Stimulated activated naive CD8-positive, alpha-beta T cell treated with anti-CD3 and anti-CD28 coated beads, Interleukin-15, amount 100 ng/mL, for 72 hours (primary cell): ENCODE measurements at regions not wholly inside any gene's neighbourhood (a gene's known extent, or its start where the extent isn't known, plus 50 kb on each side); places are given as distances from the start of the nearest gene placed in this dataset.
"Not testable (repeated sequence)": the region's sequence is repeated elsewhere in the genome, so short reads cannot be mapped to it uniquely, and the experiment has no call there.

Experiments used
- ATAC-seq: fragments of 150-1000 bp; cut with Tn5 transposase; 2 replicates; pipeline ENCODE4 v1.10.0; 2021; ENCODE audit warnings: mild to moderate bottlenecking, moderate library complexity
- DNase-seq, 2 donors: peaks; one replicate each; pipeline ENCODE4 v3.0.0; 2021 to 2022
- H3K27ac Mint-ChIP-seq, 2 donors: one replicate each; pipeline ENCODE4 v1.8.0; 2022; ENCODE audit warnings: mild to moderate bottlenecking in 2 of 2, mixed read lengths in 2 of 2, moderate library complexity in 2 of 2
- H3K27me3 Mint-ChIP-seq: one replicate; pipeline ENCODE4 v1.8.0; 2022; ENCODE audit warnings: mixed read lengths
- H3K4me1 Mint-ChIP-seq: one replicate; pipeline ENCODE4 v1.8.0; 2022; ENCODE audit warnings: mild to moderate bottlenecking, mixed read lengths
- H3K4me3 Mint-ChIP-seq, 2 donors: one replicate each; pipeline ENCODE4 v1.8.0; 2022; ENCODE audit warnings: mild to moderate bottlenecking in 2 of 2, mixed read lengths in 2 of 2, moderate library complexity in 1 of 2
- H3K9me3 Mint-ChIP-seq, 2 donors: one replicate each; pipeline ENCODE4 v1.8.0; 2022; ENCODE audit warnings: mixed read lengths in 2 of 2

DNA sequence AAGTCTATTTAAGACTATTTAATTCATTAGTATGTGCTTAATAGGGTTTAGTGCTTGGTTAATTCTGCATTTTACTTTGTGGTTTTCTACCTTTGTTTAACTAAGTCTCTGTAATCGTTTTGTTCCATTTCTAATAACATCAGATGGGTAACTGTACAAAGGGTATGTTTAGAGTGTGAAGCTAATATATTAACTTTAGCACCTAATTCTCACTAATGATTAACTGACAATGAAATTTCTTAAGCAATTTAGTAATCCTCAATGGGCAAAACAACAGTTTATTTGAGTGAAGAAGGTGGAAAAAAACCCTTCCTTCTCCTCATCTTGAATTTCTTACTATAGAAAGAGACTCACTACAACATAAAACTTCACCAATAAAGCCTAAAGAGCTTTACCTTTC is 448.1 kb upstream of the MIR17HG start:
- Mint-ChIP-seq H3K4me1 (no peaks in the 10 kb centered on the region), H3K4me3 (no peak overlapping the region), H3K27ac (no peak overlapping the region), H3K27me3 (no peaks in the 10 kb centered on the region), H3K9me3 (peaks cover 6 to 11% of the 10 kb centered on the region in 2 donors)
- DNase-seq (no peak), ATAC-seq (no peak)

- no peak for ATAC-seq
- H3K9me3 Mint-ChIP-seq: peaks cover 17 to 29% of the 10 kb centered on the region in 2 donors
- H3K4me3 Mint-ChIP-seq: no peak overlapping the region
- H3K27me3 Mint-ChIP-seq: no peaks in the 10 kb centered on the region
- no peak for DNase-seq
- no peaks in the 10 kb centered on the region for H3K4me1 Mint-ChIP-seq
- no peak overlapping the region for H3K27ac Mint-ChIP-seq
Observed at GRCh38 chr13:90902255-90902654, 445.2 kb upstream of the MIR17HG start.

DNA sequence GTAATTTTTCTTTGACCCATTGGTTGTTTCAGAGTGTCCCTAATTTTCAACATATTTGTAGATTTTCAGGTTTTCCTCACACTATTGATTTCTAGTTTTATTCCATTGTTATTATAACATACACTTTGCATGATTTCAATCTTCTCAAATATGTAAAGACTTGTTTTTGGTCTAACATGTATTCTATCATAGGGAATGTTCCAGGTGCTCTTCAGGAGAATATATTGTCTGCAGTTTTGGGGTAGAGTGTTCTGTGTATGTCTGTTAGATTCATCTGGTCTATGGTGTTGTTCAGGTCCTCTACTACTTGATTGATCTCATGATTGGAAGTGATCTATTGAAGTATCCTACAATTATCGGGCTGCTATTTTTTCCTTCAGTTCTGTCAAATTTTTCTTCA is 440.9 kb upstream of the MIR17HG start:
- Mint-ChIP-seq H3K27me3 (no peaks in the 10 kb centered on the region), H3K9me3 (peaks cover 21 to 28% of the 10 kb centered on the region in 2 donors), H3K4me3 (no peak overlapping the region), H3K4me1 (no peaks in the 10 kb centered on the region), H3K27ac (no peak overlapping the region)
- no peak for DNase-seq
- ATAC-seq: no peak

DNA sequence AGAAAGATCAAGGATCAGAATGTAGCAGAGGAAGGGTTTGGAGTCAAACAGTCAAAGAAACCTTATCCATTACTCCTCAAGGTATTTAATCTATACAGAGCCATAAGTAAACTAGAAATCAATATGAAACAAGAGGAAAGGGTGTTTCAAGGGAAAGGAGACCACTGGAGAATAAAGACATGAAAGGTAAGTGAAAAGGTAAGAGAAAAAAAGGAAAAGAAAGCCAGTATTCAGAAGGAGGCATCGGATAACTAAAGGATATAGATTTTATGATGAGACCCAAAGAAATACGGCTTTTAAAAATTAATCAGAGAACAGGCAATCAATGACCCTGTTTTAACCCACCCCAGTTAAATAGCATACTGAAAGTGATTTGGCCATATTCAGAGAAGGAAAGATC is 438.7 kb upstream of the MIR17HG start:
- no peak overlapping the region for H3K4me3 Mint-ChIP-seq
- ATAC-seq (no peak), DNase-seq (no peak)
- peaks cover 15 to 28% of the 10 kb centered on the region in 2 donors for H3K9me3 Mint-ChIP-seq
- no peaks in the 10 kb centered on the region for H3K27me3 Mint-ChIP-seq
- no peaks in the 10 kb centered on the region for H3K4me1 Mint-ChIP-seq
- no peak overlapping the region for H3K27ac Mint-ChIP-seq

GRCh38 chr13:90910018-90910639 is 437.4 kb upstream of the MIR17HG start:
- H3K27me3 Mint-ChIP-seq: no peaks in the 10 kb centered on the region
- peaks cover 14 to 25% of the 10 kb centered on the region in 2 donors for H3K9me3 Mint-ChIP-seq
- DNase-seq (no peak), ATAC-seq (no peak)
- H3K27ac Mint-ChIP-seq: no peak overlapping the region
- no peaks in the 10 kb centered on the region for H3K4me1 Mint-ChIP-seq
- no peak overlapping the region for H3K4me3 Mint-ChIP-seq

DNA sequence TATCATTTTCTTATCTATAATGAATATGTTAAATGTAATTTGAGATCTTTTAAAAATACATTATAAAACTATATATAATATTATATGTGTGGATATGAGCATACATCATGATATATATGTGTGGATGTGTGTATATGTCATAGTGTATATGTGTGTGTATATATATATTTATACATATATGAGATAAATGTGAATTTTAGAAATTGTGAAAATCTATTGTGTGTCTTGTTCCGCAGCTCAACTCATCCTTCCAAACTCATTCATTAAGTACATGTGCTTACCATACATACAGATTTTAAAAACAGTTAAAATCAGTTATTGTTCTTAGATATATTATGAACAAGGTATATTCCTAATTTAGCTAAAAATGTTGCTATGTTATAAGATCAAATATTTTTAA is 435.2 kb upstream of the MIR17HG start:
- no peak overlapping the region for H3K4me3 Mint-ChIP-seq
- no peak overlapping the region for H3K27ac Mint-ChIP-seq
- ATAC-seq (no peak), DNase-seq (no peak)
- no peaks in the 10 kb centered on the region for H3K27me3 Mint-ChIP-seq
- peaks cover 8 to 11% of the 10 kb centered on the region in 2 donors for H3K9me3 Mint-ChIP-seq
- H3K4me1 Mint-ChIP-seq: no peaks in the 10 kb centered on the region

- no peak for DNase-seq
- H3K9me3 Mint-ChIP-seq: peaks cover 0 to 16% of the 10 kb centered on the region in 2 donors
- no peak overlapping the region for H3K4me3 Mint-ChIP-seq
- H3K27me3 Mint-ChIP-seq: no peaks in the 10 kb centered on the region
- H3K4me1 Mint-ChIP-seq: no peaks in the 10 kb centered on the region
- H3K27ac Mint-ChIP-seq: no peak overlapping the region
- no peak for ATAC-seq
Observed at GRCh38 chr13:90918536-90918935, 429.0 kb upstream of the MIR17HG start.

DNA sequence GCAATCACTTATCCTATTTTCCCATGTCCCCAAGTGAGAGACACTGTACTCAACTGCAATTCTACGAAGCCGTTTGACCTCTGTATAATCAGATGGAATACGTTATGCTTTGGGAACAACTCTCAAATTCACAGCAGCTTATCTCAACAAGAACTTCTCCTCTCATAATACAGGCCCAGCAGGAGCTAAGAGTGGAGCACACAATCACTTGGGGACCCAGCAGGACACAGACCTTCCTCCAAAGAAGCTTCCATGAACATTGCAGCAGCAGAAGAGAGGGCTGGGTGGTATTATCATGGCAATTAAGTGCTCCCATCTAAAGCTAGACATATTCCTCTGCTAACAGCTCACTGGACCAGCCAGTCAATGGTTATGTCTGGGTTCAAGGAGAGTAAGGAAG is 428.3 kb upstream of the MIR17HG start:
- Mint-ChIP-seq H3K27ac (no peak overlapping the region), H3K27me3 (no peaks in the 10 kb centered on the region), H3K4me1 (no peaks in the 10 kb centered on the region), H3K4me3 (no peak overlapping the region), H3K9me3 (peaks cover 0 to 16% of the 10 kb centered on the region in 2 donors)
- DNase-seq (no peak), ATAC-seq (no peak)

- H3K4me3 Mint-ChIP-seq: no peak overlapping the region
- no peaks in the 10 kb centered on the region for H3K27me3 Mint-ChIP-seq
- H3K27ac Mint-ChIP-seq: no peak overlapping the region
- ATAC-seq (no peak), DNase-seq (no peak)
- peaks cover 11 to 14% of the 10 kb centered on the region in 2 donors for H3K9me3 Mint-ChIP-seq
- no peaks in the 10 kb centered on the region for H3K4me1 Mint-ChIP-seq
Observed at GRCh38 chr13:90926459-90926858, 421.0 kb upstream of the MIR17HG start.

- no peak for DNase-seq
- Mint-ChIP-seq H3K27me3 (no peaks in the 10 kb centered on the region), H3K4me3 (no peak overlapping the region), H3K9me3 (peaks cover 11 to 14% of the 10 kb centered on the region in 2 donors), H3K4me1 (no peaks in the 10 kb centered on the region), H3K27ac (no peak overlapping the region)
- ATAC-seq: no peak
Observed at GRCh38 chr13:90928109-90928508, 419.4 kb upstream of the MIR17HG start.

- Mint-ChIP-seq H3K27me3 (no peaks in the 10 kb centered on the region), H3K27ac (no peak overlapping the region), H3K4me1 (no peaks in the 10 kb centered on the region), H3K9me3 (peaks cover 9 to 15% of the 10 kb centered on the region in 2 donors), H3K4me3 (no peak overlapping the region)
- no peak for ATAC-seq
- DNase-seq: no peak
Observed at GRCh38 chr13:90933097-90933826, 414.2 kb upstream of the MIR17HG start.

GRCh38 chr13:90934741-90935140 is 412.7 kb upstream of the MIR17HG start:
- H3K9me3 Mint-ChIP-seq: peaks cover under 1 to 11% of the 10 kb centered on the region in 2 donors
- DNase-seq: no peak

DNA sequence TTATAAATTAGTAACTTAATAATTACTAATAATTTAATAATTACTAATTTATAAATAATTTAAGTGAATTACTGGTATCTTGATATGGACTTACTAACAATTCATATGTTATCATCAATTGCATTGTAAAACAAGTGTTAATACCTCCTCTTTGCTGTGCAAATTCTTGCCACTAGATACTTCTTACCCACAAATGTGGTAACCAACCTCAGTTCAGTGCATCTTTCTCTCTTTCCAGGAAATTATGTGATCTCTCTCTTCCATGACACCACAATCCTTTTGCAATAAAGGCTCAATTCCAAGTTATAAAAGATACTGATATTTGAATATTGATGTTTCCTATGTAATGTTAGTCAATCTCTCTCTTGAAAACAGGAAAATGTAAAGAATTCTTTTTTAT is 408.6 kb upstream of the MIR17HG start:
- Mint-ChIP-seq H3K4me1 (no peaks in the 10 kb centered on the region), H3K27me3 (no peaks in the 10 kb centered on the region), H3K4me3 (no peak overlapping the region), H3K27ac (no peak overlapping the region), H3K9me3 (peaks cover 0 to 5% of the 10 kb centered on the region in 2 donors)
- ATAC-seq (no peak), DNase-seq (no peak)

More at GRCh38 chr13:90934741-90935140, 412.7 kb upstream of the MIR17HG start:
- Mint-ChIP-seq H3K4me3 (no peak overlapping the region), H3K4me1 (no peaks in the 10 kb centered on the region), H3K27me3 (no peaks in the 10 kb centered on the region), H3K27ac (no peak overlapping the region)
- ATAC-seq: no peak

DNA sequence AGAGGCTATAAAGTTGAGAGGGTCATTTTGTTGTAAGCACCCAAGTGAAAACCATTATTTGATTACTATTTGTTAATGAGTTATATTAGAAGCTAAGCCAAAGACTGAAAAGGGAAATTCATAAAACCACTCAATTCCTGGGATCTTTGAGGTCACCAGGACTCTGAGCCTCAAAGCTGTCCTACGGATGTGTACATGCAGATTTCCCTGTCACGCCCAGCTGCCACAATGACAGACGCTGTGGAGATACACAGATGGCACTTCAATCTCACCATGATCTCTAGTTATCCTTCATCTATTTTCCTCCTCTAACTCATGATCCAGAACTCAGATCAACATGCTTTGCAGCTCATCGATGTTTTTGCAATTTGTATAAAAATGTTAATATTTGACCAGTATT is 403.5 kb upstream of the MIR17HG start:
- Mint-ChIP-seq H3K4me3 (no peak overlapping the region), H3K27ac (no peak overlapping the region), H3K27me3 (no peaks in the 10 kb centered on the region), H3K4me1 (no peaks in the 10 kb centered on the region), H3K9me3 (peaks cover 5 to 7% of the 10 kb centered on the region in 2 donors)
- ATAC-seq (no peak), DNase-seq (no peak)

DNA sequence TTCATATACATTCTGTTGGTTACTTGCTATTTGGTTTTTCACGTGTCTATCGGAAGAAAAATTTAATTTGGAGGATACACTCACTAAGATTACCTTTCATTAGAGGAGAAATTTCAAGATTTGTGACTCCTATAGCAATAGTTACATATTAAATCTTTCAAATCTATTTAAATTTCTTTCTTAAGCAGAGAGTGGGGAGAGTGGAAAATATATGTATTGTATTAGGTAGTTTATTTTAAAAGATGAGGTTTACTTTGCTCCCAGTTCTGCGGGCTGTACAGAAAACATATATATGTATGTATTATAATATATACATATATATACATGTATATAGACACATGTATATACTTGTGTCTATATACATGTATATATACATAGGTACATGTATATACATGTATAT is 402.3 kb upstream of the MIR17HG start:
- not testable (repeated sequence) for H3K4me3 Mint-ChIP-seq, H3K27me3 Mint-ChIP-seq, H3K4me1 Mint-ChIP-seq, ATAC-seq, H3K9me3 Mint-ChIP-seq, H3K27ac Mint-ChIP-seq, DNase-seq

GRCh38 chr13:90946125-90946524 is 401.4 kb upstream of the MIR17HG start:
- not testable (repeated sequence) for H3K27ac Mint-ChIP-seq, H3K4me1 Mint-ChIP-seq, ATAC-seq, DNase-seq, H3K9me3 Mint-ChIP-seq, H3K4me3 Mint-ChIP-seq, H3K27me3 Mint-ChIP-seq
